SK-N-SH treated with all-trans-retinoic acid at 6 μM for 48 hours (cell line): ENCODE measurements at regions not wholly inside any gene's neighbourhood (a gene's known extent, or its start where the extent isn't known, plus 50 kb on each side); places are given as distances from the start of the nearest gene placed in this dataset.

Source experiments
- ATAC-seq: fragments of 200-7000 bp; cut with Tn5 transposase; 3 replicates; pipeline ENCODE4 v1.9.1; 2020; ENCODE audit warnings: mild to moderate bottlenecking, moderate library complexity
- BACH2 ChIP-seq: fragments of 250-450 bp; sonication (Bioruptor Pico); IDR thresholded peaks from 2 replicates; pipeline ENCODE4 v1.9.0; 2021; ENCODE audit warnings: mild to moderate bottlenecking, borderline replicate concordance
- CREB5 ChIP-seq: fragments of 250-450 bp; sonication (Bioruptor Pico); IDR thresholded peaks from 2 replicates; pipeline ENCODE4 v1.5.1; 2020; ENCODE audit warnings: low read depth, mild to moderate bottlenecking, moderate library complexity
- CSDC2 ChIP-seq: fragments of 250-450 bp; sonication (Bioruptor Pico); IDR thresholded peaks from 2 replicates; pipeline ENCODE4 v1.5.0; 2020; ENCODE audit warnings: mild to moderate bottlenecking, moderate library complexity
- CSRNP3 ChIP-seq: fragments of 250-450 bp; sonication (Bioruptor Pico); IDR thresholded peaks from 2 replicates; pipeline ENCODE4 v1.5.1; 2021; ENCODE audit warnings: mild to moderate bottlenecking, moderate library complexity
- ESRRG ChIP-seq: fragments of 250-450 bp; sonication (Bioruptor Pico); IDR thresholded peaks from 2 replicates; pipeline ENCODE4 v1.6.1; 2021; ENCODE audit warnings: mild to moderate bottlenecking
- GLIS3 ChIP-seq: fragments of 250-450 bp; sonication (Bioruptor Pico); IDR thresholded peaks from 2 replicates; pipeline ENCODE4 v1.5.0; 2020; ENCODE audit warnings: mild to moderate bottlenecking, moderate library complexity
- ISL1 ChIP-seq: fragments of 250-450 bp; sonication (Bioruptor Pico); IDR thresholded peaks from 2 replicates; pipeline ENCODE4 v2.1.2; 2022; ENCODE audit warnings: mild to moderate bottlenecking, moderate library complexity
- OSR1 ChIP-seq: fragments of 250-450 bp; sonication (Bioruptor Pico); IDR thresholded peaks from 2 replicates; pipeline ENCODE4 v1.8.0; 2022; ENCODE audit warnings: moderate library complexity, mild to moderate bottlenecking, inconsistent platforms
- PATZ1 ChIP-seq: fragments of 250-450 bp; sonication (Bioruptor Pico); IDR thresholded peaks from 2 replicates; pipeline ENCODE4 v1.8.0; 2020; ENCODE audit warnings: mild to moderate bottlenecking, moderate library complexity, borderline replicate concordance
- POU6F1 ChIP-seq: fragments of 250-450 bp; sonication (Bioruptor Pico); IDR thresholded peaks from 2 replicates; pipeline ENCODE4 v1.8.0; 2021; ENCODE audit warnings: low read depth, mild to moderate bottlenecking, moderate library complexity, borderline replicate concordance
- PPARA ChIP-seq: fragments of 250-450 bp; sonication (Bioruptor Pico); IDR thresholded peaks from 2 replicates; pipeline ENCODE4 v1.5.0; 2020; ENCODE audit warnings: mild to moderate bottlenecking, borderline replicate concordance
- RARB ChIP-seq: fragments of 250-450 bp; sonication (Bioruptor Pico); IDR thresholded peaks from 2 replicates; pipeline ENCODE4 v1.8.0; 2021; ENCODE audit warnings: mild to moderate bottlenecking, moderate library complexity
- SNAI2 ChIP-seq: fragments of 250-450 bp; sonication (Bioruptor Pico); IDR thresholded peaks from 2 replicates; pipeline ENCODE4 v1.5.0; 2020; ENCODE audit warnings: mild to moderate bottlenecking, moderate library complexity
- TCF4 ChIP-seq: fragments of 250-450 bp; sonication (Bioruptor Pico); IDR thresholded peaks from 2 replicates; pipeline ENCODE4 v1.8.0; 2021; ENCODE audit warnings: mild to moderate bottlenecking, moderate library complexity, borderline replicate concordance
- TOX ChIP-seq: fragments of 250-450 bp; sonication (Bioruptor Pico); IDR thresholded peaks from 2 replicates; pipeline ENCODE4 v1.8.0; 2021; ENCODE audit warnings: mild to moderate bottlenecking, moderate library complexity, borderline replicate concordance
- TSHZ2 ChIP-seq: fragments of 250-450 bp; sonication (Bioruptor Pico); IDR thresholded peaks from 2 replicates; pipeline ENCODE4 v1.5.0; 2020; ENCODE audit warnings: mild to moderate bottlenecking, moderate library complexity
- ZC3H10 ChIP-seq: fragments of 250-450 bp; sonication (Bioruptor Pico); IDR thresholded peaks from 2 replicates; pipeline ENCODE4 v1.5.1; 2021; ENCODE audit warnings: mild to moderate bottlenecking, moderate library complexity
- ZFP3 ChIP-seq: fragments of 250-450 bp; sonication (Bioruptor Pico); IDR thresholded peaks from 2 replicates; pipeline ENCODE4 v1.5.0; 2020; ENCODE audit warnings: mild to moderate bottlenecking, moderate library complexity
- ZFP30 ChIP-seq: fragments of 450-650 bp; formaldehyde crosslinking; IDR thresholded peaks from 2 replicates; pipeline ENCODE4 v1.5.0; 2022; ENCODE audit warnings: mild to moderate bottlenecking, moderate library complexity
- ZNF565 ChIP-seq: fragments of 450-650 bp; formaldehyde crosslinking; conservative IDR thresholded peaks from 2 replicates; pipeline ENCODE4 v1.5.0; 2020; ENCODE audit warnings: low read depth, mild to moderate bottlenecking, moderate library complexity
- ZNF70 ChIP-seq: fragments of 450-650 bp; formaldehyde crosslinking; IDR thresholded peaks from 2 replicates; pipeline ENCODE4 v1.5.0; 2020; ENCODE audit warnings: mild to moderate bottlenecking, moderate library complexity
- ZNF8 ChIP-seq: fragments of 450-650 bp; formaldehyde crosslinking; IDR thresholded peaks from 2 replicates; pipeline ENCODE4 v1.5.0; 2020; ENCODE audit warnings: mild to moderate bottlenecking, moderate library complexity

- ATAC-seq, result no peak
- TF ChIP-seq ZNF565 (CRISPR knock-in tag), result no peak
- TF ChIP-seq ISL1 (CRISPR knock-in tag), result no peak
- no peak for TF ChIP-seq ESRRG
- TF ChIP-seq SNAI2 (CRISPR knock-in tag), result no peak
- TF ChIP-seq ZNF70 (CRISPR knock-in tag), result no peak
- TF ChIP-seq CSDC2 (CRISPR knock-in tag), result no peak
- TF ChIP-seq ZC3H10, result no peak
- TF ChIP-seq GLIS3, result no peak
- TF ChIP-seq BACH2 (CRISPR knock-in tag), result no peak
Observed at GRCh38 chr15:89412905-89413411, 78.3 kb upstream of the POLG start.

- ATAC-seq, result no peak
- TF ChIP-seq CSRNP3 (CRISPR knock-in tag) (no peak), PPARA (CRISPR knock-in tag) (no peak), ZNF565 (CRISPR knock-in tag) (no peak), TCF4 (CRISPR knock-in tag) (no peak), ISL1 (CRISPR knock-in tag) (no peak), RARB (CRISPR knock-in tag) (no peak)
Observed at GRCh38 chr15:89410039-89410435, 75.4 kb upstream of the POLG start.

GRCh38 chr15:89409184-89410038 is 74.8 kb upstream of the POLG start:
- TF ChIP-seq ZNF70 (CRISPR knock-in tag), result no peak
- TF ChIP-seq ESRRG, result no peak
- TF ChIP-seq ZNF8 (CRISPR knock-in tag), result no peak
- TF ChIP-seq TCF4 (CRISPR knock-in tag), result no peak
- no peak for TF ChIP-seq PPARA (CRISPR knock-in tag)
- no peak for TF ChIP-seq ZNF565 (CRISPR knock-in tag)
- TF ChIP-seq ZFP30, result no peak
- no peak for TF ChIP-seq CSDC2 (CRISPR knock-in tag)
- ATAC-seq, result no peak

- no peak for ATAC-seq
- TF ChIP-seq BACH2 (CRISPR knock-in tag) (no peak), ESRRG (no peak), SNAI2 (CRISPR knock-in tag) (no peak)
- TF ChIP-seq, all 23 proteins: peak for 0
Observed at GRCh38 chr15:89408372-89409183, 74.0 kb upstream of the POLG start.

GRCh38 chr15:89406940-89407607 is 72.5 kb upstream of the POLG start:
- no peak for ATAC-seq
- no peak for TF ChIP-seq TSHZ2 (CRISPR knock-in tag)
- no peak for TF ChIP-seq TOX (CRISPR knock-in tag)
- TF ChIP-seq PATZ1, result no peak
- no peak for TF ChIP-seq ZFP3 (CRISPR knock-in tag)
- TF ChIP-seq SNAI2 (CRISPR knock-in tag), result no peak
- no peak for TF ChIP-seq CREB5 (CRISPR knock-in tag)
- TF ChIP-seq PPARA (CRISPR knock-in tag), result no peak
- no peak for TF ChIP-seq RARB (CRISPR knock-in tag)
- no peak for TF ChIP-seq OSR1 (CRISPR knock-in tag)
- no peak for TF ChIP-seq CSDC2 (CRISPR knock-in tag)
- TF ChIP-seq POU6F1 (CRISPR knock-in tag), result no peak
- no peak for TF ChIP-seq ZNF8 (CRISPR knock-in tag)
- no peak for TF ChIP-seq TCF4 (CRISPR knock-in tag)
- no peak for TF ChIP-seq BACH2 (CRISPR knock-in tag)
- no peak for TF ChIP-seq ZC3H10
